ENCODE measurements at regions not wholly inside any gene's neighbourhood (a gene's known extent, or its start where the extent isn't known, plus 50 kb on each side); places are given as distances from the start of the nearest gene placed in this dataset.

- Histone ChIP-seq H3K4me3 (no peak overlapping the region), H3K36me3 (no peaks in the 10 kb centered on the region), H3K9me3 (no peaks in the 10 kb centered on the region), H3K4me1 (no peaks in the 10 kb centered on the region), H3K27me3 (peaks cover 0 to 44% (median 6%) of the 10 kb centered on the region in 7 donors), H3K27ac (no peak overlapping the region)
- WGBS, 2 donors, result 89 to 92% methylated on average over 2 of the region's 2 CpGs
- intact Hi-C loops (cut with DNase I), result loop anchor here in 1 of 10 donors (10.0 kb wide), 1 partner anchor 46 kb away; no protein-coding TSS in a partner anchor
- ATAC-seq (no peak), DNase-seq (no peak)
- TF ChIP-seq CTCF (IDR thresholded peaks at IDR 0.05), result no peak
Measured at GRCh38 chr9:21598749-21599148, 116.6 kb upstream of the IFNE start.

GRCh38 chr9:21605489-21605931 is 123.4 kb upstream of the IFNE start:
- H3K27ac ChIP-seq, result peak overlapping the region in 1 of 10 donors; percentile 76
- no peaks in the 10 kb centered on the region for H3K36me3 ChIP-seq
- no peak overlapping the region for H3K4me3 ChIP-seq
- no peaks in the 10 kb centered on the region for H3K9me3 ChIP-seq
- ATAC-seq (peak in 1 of 8 donors; percentile 35), DNase-seq (no peak)
- TF ChIP-seq CTCF (IDR thresholded peaks at IDR 0.05), result no peak
- H3K27me3 ChIP-seq, result peaks cover 0 to 10% (median 4%) of the 10 kb centered on the region in 7 donors
- WGBS, 2 donors, result 38 to 47% methylated on average over 4 of the region's 4 CpGs
- intact Hi-C loops (cut with DNase I), result loop anchor here in 2 of 10 donors (10.0 kb wide), 2 partner anchors 59 to 839 kb away; partner anchors contain the start of gene DMRTA1 (in 1 of the 2)
- no peaks in the 10 kb centered on the region for H3K4me1 ChIP-seq

GRCh38 chr9:21607576-21607975 is 125.5 kb upstream of the IFNE start:
- WGBS, 2 donors, result 71 to 92% methylated on average over 2 of the region's 2 CpGs
- no peak for ATAC-seq

GRCh38 chr9:21608200-21608599 is 126.1 kb upstream of the IFNE start:
- no peak for DNase-seq
- Histone ChIP-seq H3K27ac (no peak overlapping the region), H3K27me3 (peaks cover 0 to 4% (median 0%) of the 10 kb centered on the region in 7 donors), H3K36me3 (no peaks in the 10 kb centered on the region), H3K4me3 (no peak overlapping the region), H3K4me1 (no peaks in the 10 kb centered on the region), H3K9me3 (no peaks in the 10 kb centered on the region)
- TF ChIP-seq CTCF (IDR thresholded peaks at IDR 0.05), result no peak
- intact Hi-C loops (cut with DNase I), result loop anchor here in 2 of 10 donors (10.0 kb wide), 2 partner anchors 57 to 837 kb away; partner anchors contain the start of gene DMRTA1 (in 1 of the 2)
- 82 to 86% methylated on average over 5 of the region's 5 CpGs for WGBS, 2 donors
- no peak for ATAC-seq

More at GRCh38 chr9:21607576-21607975, 125.5 kb upstream of the IFNE start:
- no peaks in the 10 kb centered on the region for H3K4me1 ChIP-seq
- TF ChIP-seq CTCF (IDR thresholded peaks at IDR 0.05), result no peak
- peaks cover 0 to 9% (median 0%) of the 10 kb centered on the region in 7 donors for H3K27me3 ChIP-seq
- no peaks in the 10 kb centered on the region for H3K9me3 ChIP-seq
- no peak overlapping the region for H3K4me3 ChIP-seq
- intact Hi-C loops (cut with DNase I), result loop anchor here in 2 of 10 donors (10.0 kb wide), 2 partner anchors 57 to 837 kb away; partner anchors contain the start of gene DMRTA1 (in 1 of the 2)
- H3K36me3 ChIP-seq, result no peaks in the 10 kb centered on the region
- no peak for DNase-seq
- H3K27ac ChIP-seq, result no peak overlapping the region

Data from heart right ventricle (tissue), 16 donors.